Upper lobe of left lung (tissue), 4 donors: ENCODE measurements at regions not wholly inside any gene's neighbourhood (a gene's known extent, or its start where the extent isn't known, plus 50 kb on each side); places are given as distances from the start of the nearest gene placed in this dataset.

Experiments
- EP300 ChIP-seq, 4 donors: sonication (generic); formaldehyde crosslinking; IDR thresholded peaks; one replicate each; pipeline ENCODE4 v1.5.1; 2017; ENCODE audit warnings: antibody characterized with exemption in 4 of 4, control low read depth in 2 of 4
- POLR2A ChIP-seq, 4 donors: fragments of 450-650 bp; IDR thresholded peaks; one replicate each; pipeline ENCODE4 v1.5.1; 2016 to 2017; ENCODE audit warnings: antibody characterized with exemption in 4 of 4, mild to moderate bottlenecking in 2 of 4
- POLR2AphosphoS5 ChIP-seq, 2 donors: sonication (generic); formaldehyde crosslinking; IDR thresholded peaks; one replicate each; pipeline ENCODE4 v1.5.1; 2017; ENCODE audit warnings: antibody characterized with exemption in 2 of 2
- TF ChIP-seq, protein P1 (sequence below), 6 experiments: fragments of 450-650 bp in 4 of 6; fragments of 200-600 bp in 2 of 6; sonication (generic) in 2 of 6; IDR thresholded peaks; one replicate each; pipeline ENCODE4 v1.5.1; 2016 to 2019; ENCODE audit warnings: antibody characterized with exemption in 6 of 6

DNA sequence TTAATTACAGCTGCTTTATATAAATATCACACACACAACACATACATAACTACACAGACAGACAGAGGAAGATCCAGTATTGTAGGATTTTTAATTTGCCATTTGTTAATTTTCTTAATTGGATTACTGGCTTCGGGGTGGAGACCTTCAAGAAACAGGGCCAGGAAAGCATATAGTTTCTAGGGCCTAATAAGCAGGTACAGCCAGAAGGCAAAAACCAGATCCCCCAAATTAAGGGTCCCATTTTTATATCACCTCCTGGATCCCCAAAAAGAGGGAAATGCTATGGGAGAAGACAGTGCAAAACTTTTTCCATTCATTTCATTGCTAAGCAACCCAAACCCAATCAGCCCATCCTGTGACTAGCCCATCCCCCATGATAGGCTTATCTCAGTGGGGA, 373.3 kb upstream of the FAM174A start:
- TF ChIP-seq POLR2AphosphoS5 (IDR thresholded peaks at IDR 0.05) (no peak), POLR2A (IDR thresholded peaks at IDR 0.05) (no peak), EP300 (IDR thresholded peaks at IDR 0.05) (no peak)
- TF ChIP-seq, protein P1, sequence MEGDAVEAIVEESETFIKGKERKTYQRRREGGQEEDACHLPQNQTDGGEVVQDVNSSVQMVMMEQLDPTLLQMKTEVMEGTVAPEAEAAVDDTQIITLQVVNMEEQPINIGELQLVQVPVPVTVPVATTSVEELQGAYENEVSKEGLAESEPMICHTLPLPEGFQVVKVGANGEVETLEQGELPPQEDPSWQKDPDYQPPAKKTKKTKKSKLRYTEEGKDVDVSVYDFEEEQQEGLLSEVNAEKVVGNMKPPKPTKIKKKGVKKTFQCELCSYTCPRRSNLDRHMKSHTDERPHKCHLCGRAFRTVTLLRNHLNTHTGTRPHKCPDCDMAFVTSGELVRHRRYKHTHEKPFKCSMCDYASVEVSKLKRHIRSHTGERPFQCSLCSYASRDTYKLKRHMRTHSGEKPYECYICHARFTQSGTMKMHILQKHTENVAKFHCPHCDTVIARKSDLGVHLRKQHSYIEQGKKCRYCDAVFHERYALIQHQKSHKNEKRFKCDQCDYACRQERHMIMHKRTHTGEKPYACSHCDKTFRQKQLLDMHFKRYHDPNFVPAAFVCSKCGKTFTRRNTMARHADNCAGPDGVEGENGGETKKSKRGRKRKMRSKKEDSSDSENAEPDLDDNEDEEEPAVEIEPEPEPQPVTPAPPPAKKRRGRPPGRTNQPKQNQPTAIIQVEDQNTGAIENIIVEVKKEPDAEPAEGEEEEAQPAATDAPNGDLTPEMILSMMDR (IDR thresholded peaks at IDR 0.05) = no peak
